ENCODE measurements at regions not wholly inside any gene's neighbourhood (a gene's known extent, or its start where the extent isn't known, plus 50 kb on each side); places are given as distances from the start of the nearest gene placed in this dataset.

DNA sequence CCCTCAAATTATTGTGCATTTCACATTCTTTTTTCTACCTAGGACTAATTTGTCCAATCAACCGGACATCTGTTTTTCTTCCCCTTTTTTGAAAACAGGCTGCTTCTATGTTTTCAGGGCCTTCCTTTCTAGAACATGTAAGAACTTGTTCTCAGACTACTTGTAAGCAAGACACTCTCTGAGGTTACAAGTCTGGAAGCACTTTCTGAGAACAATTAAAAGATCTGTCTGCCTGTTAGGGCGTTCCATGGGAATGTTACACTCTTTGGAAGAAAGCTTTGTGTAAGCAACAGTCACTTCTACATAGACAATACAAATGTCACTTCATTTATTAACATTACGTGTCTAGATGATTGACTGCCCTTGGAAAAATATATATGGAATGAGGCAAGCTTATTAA, 50.9 kb upstream of the HSPB3 start:
- Histone ChIP-seq H3K4me2 (ENCODE audit: low read length) (no peak overlapping the region), H2AFZ (ENCODE audit: low read length) (no peak overlapping the region), H3K27ac (ENCODE audit: low read depth, low read length, poor library complexity, severe bottlenecking) (no peak overlapping the region), H3K9me2 (ENCODE audit: insufficient read depth, low read length) (no peaks in the 10 kb centered on the region), H3K4me1 (ENCODE audit: insufficient read depth, low read length, poor library complexity, severe bottlenecking) (no peaks in the 10 kb centered on the region), H4K20me1 (ENCODE audit: insufficient read depth, low read length) (no peaks in the 10 kb centered on the region), H3K79me2 (ENCODE audit: insufficient read depth, low read depth, low read length) (no peaks in the 10 kb centered on the region), H3K9me3 (ENCODE audit: low read length) (no peaks in the 10 kb centered on the region), H3K36me3 (ENCODE audit: insufficient read depth, low read length) (no peaks in the 10 kb centered on the region), H3K4me3 (ENCODE audit: low read depth, low read length, poor library complexity, severe bottlenecking) (no peak overlapping the region)
- DNase-seq (ENCODE audit: low spot score) = no peak
- ChIA-PET CTCF (ENCODE audit: unreplicated experiment) (no interaction called here), POLR2A (interaction anchor here (1.6 kb wide), 1 partner anchor 11 kb away, joined by 3 read pairs; no protein-coding TSS in a partner anchor)
- intact Hi-C loops (cut with micrococcal nuclease; ENCODE audit: unreplicated experiment) = no loop called here
- BruUV-seq (replicated peaks) = no TSS peak
- TF ChIP-seq, protein P1, sequence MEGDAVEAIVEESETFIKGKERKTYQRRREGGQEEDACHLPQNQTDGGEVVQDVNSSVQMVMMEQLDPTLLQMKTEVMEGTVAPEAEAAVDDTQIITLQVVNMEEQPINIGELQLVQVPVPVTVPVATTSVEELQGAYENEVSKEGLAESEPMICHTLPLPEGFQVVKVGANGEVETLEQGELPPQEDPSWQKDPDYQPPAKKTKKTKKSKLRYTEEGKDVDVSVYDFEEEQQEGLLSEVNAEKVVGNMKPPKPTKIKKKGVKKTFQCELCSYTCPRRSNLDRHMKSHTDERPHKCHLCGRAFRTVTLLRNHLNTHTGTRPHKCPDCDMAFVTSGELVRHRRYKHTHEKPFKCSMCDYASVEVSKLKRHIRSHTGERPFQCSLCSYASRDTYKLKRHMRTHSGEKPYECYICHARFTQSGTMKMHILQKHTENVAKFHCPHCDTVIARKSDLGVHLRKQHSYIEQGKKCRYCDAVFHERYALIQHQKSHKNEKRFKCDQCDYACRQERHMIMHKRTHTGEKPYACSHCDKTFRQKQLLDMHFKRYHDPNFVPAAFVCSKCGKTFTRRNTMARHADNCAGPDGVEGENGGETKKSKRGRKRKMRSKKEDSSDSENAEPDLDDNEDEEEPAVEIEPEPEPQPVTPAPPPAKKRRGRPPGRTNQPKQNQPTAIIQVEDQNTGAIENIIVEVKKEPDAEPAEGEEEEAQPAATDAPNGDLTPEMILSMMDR (conservative IDR thresholded peaks at IDR 0.05; ENCODE audit: low read length) = no peak
- TF ChIP-seq EZH2phosphoT487 (IDR thresholded peaks at IDR 0.05; ENCODE audit: borderline replicate concordance, low read depth, low read length) = no peak

DNA sequence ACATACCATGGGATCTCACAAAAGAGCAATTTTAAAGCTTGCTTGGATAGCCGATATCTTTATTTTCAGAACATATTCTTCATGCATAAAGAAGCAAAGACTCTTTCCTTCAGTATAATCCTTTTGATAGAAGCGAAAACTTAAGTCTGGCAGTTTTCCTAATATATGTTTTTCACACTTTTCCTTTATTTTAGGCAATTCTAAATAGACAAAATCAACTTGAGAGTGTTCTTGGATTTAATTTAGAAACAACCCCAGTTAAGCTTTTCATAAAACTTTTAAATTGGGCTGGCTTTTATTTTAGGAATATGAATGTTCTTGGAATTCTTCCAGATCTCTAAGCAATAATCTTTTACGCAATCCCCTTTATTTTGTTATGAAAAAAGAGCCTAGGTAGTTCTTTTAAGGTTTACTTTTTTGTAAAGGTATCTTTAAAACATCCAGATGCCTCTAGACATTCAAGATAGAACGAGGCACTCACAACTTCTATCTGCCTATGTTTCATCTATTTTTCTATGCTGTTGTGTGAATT, 51.5 kb upstream of the HSPB3 start:
- no peak for DNase-seq (ENCODE audit: low spot score)
- intact Hi-C loops (cut with micrococcal nuclease; ENCODE audit: unreplicated experiment) = no loop called here
- no peak for TF ChIP-seq EZH2phosphoT487 (IDR thresholded peaks at IDR 0.05; ENCODE audit: borderline replicate concordance, low read depth, low read length)
- TF ChIP-seq, protein P1 (conservative IDR thresholded peaks at IDR 0.05; ENCODE audit: low read length) = no peak
- Histone ChIP-seq H4K20me1 (ENCODE audit: insufficient read depth, low read length) (no peaks in the 10 kb centered on the region), H3K4me1 (ENCODE audit: insufficient read depth, low read length, poor library complexity, severe bottlenecking) (no peaks in the 10 kb centered on the region), H3K27ac (ENCODE audit: low read depth, low read length, poor library complexity, severe bottlenecking) (no peak overlapping the region), H3K4me2 (ENCODE audit: low read length) (no peak overlapping the region), H3K9me2 (ENCODE audit: insufficient read depth, low read length) (no peaks in the 10 kb centered on the region), H3K9me3 (ENCODE audit: low read length) (no peaks in the 10 kb centered on the region), H3K79me2 (ENCODE audit: insufficient read depth, low read depth, low read length) (no peaks in the 10 kb centered on the region), H2AFZ (ENCODE audit: low read length) (no peak overlapping the region), H3K36me3 (ENCODE audit: insufficient read depth, low read length) (no peaks in the 10 kb centered on the region), H3K4me3 (ENCODE audit: low read depth, low read length, poor library complexity, severe bottlenecking) (no peak overlapping the region)
- no TSS peak for BruUV-seq (replicated peaks)
- POLR2A ChIA-PET = interaction anchor here (0.6 to 1.6 kb wide), 2 partner anchors 10 to 801 kb away, joined by 3 to 4 read pairs; no protein-coding TSS in a partner anchor
- CTCF ChIA-PET (ENCODE audit: unreplicated experiment) = no interaction called here

DNA sequence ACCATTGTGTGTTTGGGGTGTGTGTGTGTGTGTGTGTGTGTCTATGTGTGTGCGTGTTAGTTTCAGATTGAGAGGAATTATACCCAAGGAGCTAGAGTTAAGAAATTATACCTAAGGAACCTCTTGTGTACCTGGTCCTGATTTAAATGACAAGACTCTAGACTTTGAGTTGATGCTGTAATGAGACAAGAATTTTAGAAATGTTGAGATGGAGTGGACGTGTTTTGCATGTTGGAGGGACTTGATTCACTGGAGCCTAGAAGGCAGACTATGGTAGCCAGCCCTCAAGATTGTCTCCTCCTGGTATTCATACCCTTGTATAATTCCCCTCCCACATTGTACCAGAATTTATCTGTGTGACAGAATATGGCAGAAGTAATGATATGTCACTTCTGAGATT, 52.4 kb upstream of the HSPB3 start:
- ChIA-PET POLR2A (interaction anchor here (1.6 kb wide), 1 partner anchor 10 kb away, joined by 3 read pairs; no protein-coding TSS in a partner anchor), CTCF (ENCODE audit: unreplicated experiment) (interaction anchor here (0.6 kb wide), 1 partner anchor 107 kb away, joined by 3 read pairs; no protein-coding TSS in a partner anchor)
- TF ChIP-seq EZH2phosphoT487 (IDR thresholded peaks at IDR 0.05; ENCODE audit: borderline replicate concordance, low read depth, low read length) = no peak
- TF ChIP-seq, protein P1 (conservative IDR thresholded peaks at IDR 0.05; ENCODE audit: low read length) = no peak

More for the DNA sequence above, 52.4 kb upstream of the HSPB3 start:
- intact Hi-C loops (cut with micrococcal nuclease; ENCODE audit: unreplicated experiment) = no loop called here
- H3K4me3 ChIP-seq (ENCODE audit: low read depth, low read length, poor library complexity, severe bottlenecking) = no peak overlapping the region
- peaks cover 5% of the 10 kb centered on the region for H3K4me1 ChIP-seq (ENCODE audit: insufficient read depth, low read length, poor library complexity, severe bottlenecking)
- no peaks in the 10 kb centered on the region for H3K79me2 ChIP-seq (ENCODE audit: insufficient read depth, low read depth, low read length)
- no peak for DNase-seq (ENCODE audit: low spot score)
- H3K27ac ChIP-seq (ENCODE audit: low read depth, low read length, poor library complexity, severe bottlenecking) = no peak overlapping the region
- H3K4me2 ChIP-seq (ENCODE audit: low read length) = no peak overlapping the region
- no peaks in the 10 kb centered on the region for H3K36me3 ChIP-seq (ENCODE audit: insufficient read depth, low read length)
- H4K20me1 ChIP-seq (ENCODE audit: insufficient read depth, low read length) = no peaks in the 10 kb centered on the region
- H2AFZ ChIP-seq (ENCODE audit: low read length) = no peak overlapping the region
- no TSS peak for BruUV-seq (replicated peaks)
- no peaks in the 10 kb centered on the region for H3K9me2 ChIP-seq (ENCODE audit: insufficient read depth, low read length)
- H3K9me3 ChIP-seq (ENCODE audit: low read length) = no peaks in the 10 kb centered on the region

All from OCI-LY7 (cell line).